HG02840 (cell line): ENCODE measurements at regions not wholly inside any gene's neighbourhood (a gene's known extent, or its start where the extent isn't known, plus 50 kb on each side); places are given as distances from the start of the nearest gene placed in this dataset.

Experiments
- ATAC-seq: cut with Tn5 transposase; IDR thresholded peaks from one replicate; pipeline ENCODE4 v1.9.1; 2021; ENCODE audit warnings: mild to moderate bottlenecking, moderate library complexity, moderate number of reproducible peaks; ENCODE audit not compliant: unreplicated experiment, low FRiP score

DNA sequence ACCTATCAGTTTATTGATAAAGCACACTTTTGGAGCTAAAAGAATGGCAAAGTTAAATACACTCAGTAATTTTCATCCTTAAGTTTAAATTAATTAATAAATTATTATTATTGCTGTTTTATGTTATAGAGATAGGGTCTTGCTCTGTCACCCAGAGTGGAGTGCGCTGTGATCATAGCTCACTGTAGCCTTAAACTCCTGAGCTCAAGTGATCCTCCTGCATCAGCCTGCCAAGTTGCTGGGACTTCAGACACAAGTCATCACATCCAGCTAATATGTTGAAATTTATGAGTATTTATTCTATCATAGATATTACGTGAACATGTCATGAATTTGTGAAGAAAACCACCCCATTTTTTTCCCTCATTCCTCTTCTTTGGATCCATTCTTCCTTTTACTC is 64.2 kb downstream of the GJA1 start:
- no peak for ATAC-seq

DNA sequence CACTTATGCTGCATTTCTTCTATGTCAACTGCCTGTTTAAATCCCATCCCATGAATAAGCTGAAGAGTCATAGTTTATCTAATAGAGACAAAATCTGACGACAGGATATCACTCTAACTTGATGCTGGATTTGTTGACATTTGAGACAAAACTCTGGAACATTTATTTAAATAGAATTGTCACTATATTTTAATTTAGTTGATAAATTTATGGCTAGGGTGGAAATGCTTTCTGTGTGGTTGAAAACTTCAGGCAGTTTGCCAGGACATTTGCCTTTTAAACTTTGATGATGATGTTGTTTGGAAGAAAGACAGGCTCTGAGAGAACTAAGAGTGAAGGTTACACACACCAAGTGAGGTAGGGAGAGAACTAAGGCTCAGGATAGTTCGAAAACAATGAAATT is 68.1 kb downstream of the GJA1 start:
- ATAC-seq: no peak

DNA sequence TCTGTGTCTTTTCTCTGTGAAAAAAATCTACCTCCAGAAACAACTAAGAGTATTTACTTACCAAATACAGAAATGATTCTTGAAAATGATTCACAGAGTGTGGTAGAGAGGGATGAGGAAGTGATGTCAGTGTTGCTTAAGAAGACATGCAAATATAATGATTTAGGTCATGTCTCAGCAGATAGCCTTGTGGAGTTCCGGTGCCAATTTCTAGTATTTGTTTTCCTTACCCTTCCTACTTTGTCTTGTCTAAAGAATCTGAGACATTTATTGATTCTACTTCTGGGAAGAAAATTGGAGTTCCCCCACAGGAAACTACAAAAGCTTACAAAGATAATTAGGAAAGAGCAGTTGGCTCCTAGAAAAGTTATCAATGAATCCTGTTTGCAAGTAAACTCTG is 68.8 kb downstream of the GJA1 start:
- no peak for ATAC-seq

DNA sequence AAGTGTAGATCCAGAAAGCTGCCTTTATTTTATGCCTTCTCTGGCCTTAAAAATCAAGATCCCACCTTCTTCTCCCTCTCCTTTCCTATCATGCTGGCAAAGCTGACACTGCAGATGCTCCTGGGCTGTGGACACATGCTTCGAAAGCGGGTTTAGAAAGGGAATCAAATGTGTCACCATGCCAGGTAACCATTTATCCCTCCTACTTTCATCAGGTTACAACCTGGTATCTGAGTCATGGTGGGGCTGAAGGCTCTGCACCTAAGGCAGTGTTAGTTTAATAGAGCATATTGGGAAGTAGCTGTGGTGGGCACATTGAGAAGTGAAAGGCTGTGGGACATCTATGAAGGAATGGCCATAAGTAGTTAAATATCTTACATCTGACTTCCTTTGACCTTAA is 69.8 kb downstream of the GJA1 start:
- no peak for ATAC-seq

DNA sequence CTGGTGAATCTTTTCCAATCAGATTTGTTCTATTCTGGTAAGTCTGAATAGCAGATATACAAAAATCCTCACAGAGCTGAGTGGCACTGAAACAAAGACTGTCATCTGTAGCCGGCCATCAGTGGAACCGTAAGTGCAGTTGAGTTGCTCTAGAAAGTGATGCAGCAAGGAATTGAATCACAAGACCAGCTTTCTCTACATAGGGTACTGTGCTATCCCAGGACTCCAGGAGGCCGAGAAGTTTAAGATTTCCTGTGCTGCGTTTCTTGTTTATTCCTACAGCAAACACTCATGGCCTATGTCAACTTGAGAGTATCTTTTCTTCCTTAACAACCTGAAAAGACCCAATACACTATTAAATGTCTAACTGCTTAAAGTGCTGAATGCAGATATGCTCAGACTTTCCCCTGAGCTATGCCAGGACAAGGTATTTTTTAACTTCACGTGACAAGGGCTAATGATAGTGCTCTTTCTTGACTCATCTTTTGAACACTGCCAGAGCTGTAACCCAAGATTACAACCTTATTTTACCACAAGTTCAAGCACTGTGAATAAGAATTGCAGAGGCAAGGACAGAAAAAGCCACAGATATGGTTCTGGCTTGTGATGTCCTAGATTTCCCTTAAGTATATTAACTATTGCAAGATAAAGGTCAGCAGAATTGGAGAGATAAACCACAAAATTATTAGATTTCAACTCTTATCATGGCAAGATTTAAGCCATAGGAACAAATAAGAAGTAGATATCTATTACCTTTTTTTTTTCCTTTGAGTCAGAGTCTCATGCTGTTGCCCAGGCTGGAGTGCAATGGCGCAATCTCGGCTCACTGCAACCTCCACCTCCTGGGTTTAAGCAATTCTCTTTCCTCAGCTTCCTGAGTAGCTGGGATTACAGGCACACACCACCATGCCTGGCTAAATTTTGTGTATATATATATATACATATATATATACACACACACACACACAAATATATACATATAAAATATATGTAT is 71.6 kb downstream of the GJA1 start:
- no peak for ATAC-seq

DNA sequence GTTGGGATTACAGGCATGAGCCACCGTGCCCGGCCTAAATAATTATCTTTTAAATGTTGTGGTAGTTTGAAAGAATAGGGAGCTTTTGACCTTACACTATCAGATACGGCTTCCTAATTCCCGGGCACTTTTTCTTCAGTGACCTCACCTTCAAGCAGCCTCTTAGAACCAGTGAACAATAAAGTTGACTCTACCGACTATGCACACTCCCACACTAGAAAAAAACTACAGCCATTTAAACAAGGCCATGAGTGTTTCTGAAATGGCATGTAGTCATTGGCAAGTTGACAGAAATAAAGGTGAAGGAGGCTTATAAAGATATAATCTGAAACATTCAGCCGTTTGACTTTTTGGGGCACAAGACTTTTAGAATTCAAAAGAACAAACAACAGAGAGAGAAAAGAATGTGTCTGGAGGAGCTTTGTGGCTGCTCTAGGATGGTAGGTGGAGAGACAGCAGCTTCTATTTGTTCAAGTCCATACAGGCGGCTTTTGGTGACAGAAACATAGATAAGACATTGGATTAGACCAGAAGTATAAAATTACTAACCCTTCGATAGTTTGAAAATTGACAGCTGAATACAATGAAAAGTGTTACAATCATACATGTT is 75.2 kb downstream of the GJA1 start:
- ATAC-seq: no peak

DNA sequence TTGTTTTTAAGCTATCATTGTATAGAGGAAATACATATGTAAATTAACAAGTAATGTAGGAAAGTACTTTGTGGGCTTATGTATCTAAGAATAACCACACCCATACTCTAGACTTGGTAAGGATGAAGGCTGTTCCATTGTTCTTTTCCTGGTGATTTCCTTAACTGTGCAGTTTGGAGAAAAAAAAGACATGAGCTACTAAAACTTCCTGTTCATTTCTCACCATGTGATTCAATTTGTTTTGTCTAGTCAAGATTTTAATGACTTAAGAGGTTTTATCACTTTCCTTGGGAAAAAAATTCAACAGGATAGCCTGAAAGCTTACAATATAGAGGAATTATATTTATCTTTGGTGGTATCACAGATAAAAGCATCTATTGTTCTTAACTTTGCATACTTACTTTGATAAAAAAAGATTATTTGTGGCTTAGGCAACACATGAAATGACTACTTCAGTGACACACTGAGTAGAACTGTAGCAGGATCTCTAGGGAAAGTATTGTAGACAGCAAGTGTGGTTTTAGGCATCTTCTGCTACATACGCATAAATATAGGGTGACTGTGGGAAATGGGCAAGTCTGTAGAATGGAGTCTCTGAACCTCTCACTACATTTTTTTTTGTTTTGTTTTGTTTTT is 80.3 kb downstream of the GJA1 start:
- no peak for ATAC-seq

DNA sequence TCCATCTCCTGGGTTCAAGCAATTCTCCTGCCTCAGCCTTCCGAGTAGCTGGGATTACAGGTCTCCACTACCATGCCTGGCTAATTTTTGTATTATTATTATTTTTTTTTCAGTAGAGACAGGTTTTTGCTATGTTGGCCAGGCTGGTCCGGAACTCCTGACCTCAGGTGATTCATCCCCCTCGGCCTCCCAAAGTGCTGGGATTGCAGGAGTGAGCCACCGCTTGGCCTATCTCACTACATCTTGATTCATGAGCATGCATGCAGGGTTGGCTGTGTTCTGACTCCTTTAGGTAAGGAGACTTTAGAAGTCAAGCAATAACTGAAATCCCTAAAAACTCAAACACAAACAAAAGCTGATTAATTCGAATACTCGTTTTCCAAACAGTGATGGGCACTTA is 80.9 kb downstream of the GJA1 start:
- no peak for ATAC-seq

DNA sequence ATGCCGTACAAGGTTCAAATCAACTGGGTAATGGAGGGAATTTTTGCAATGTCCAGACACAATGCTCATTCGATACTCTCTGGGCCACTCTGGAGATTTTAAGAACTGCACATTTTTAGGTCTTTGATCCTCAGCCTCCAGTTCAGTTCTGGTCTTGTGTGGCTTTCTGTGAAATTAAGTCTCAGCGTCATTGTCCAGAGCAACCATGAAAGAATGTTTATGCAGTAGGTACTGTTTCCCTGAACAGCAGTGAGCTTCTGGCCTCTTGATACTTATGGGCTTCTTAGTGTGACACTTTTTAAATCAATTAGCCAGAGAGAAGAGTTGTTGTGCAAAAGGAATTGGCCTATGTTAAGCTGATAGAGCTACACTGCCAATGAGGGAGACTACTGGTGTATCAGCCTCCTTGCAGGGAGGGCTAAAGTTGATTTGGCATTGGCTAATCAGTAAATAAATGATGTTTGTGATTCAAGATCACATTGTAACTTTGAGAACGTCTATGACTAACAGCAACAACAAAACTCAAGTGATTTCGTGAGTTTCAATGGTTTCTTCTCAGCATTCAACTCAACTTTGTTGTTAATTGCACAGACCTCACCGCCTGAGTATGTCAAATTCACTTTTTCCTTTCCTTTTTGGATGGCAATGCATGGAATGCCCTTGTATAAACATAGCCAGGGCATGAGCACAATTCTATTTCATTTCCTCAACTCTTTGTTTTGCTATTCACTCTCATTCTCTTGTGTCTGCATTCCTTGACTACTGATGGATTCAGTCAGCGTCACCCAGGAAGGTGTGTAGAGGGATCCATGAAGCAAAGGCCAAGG is 85.1 kb downstream of the GJA1 start:
- ATAC-seq: no peak

DNA sequence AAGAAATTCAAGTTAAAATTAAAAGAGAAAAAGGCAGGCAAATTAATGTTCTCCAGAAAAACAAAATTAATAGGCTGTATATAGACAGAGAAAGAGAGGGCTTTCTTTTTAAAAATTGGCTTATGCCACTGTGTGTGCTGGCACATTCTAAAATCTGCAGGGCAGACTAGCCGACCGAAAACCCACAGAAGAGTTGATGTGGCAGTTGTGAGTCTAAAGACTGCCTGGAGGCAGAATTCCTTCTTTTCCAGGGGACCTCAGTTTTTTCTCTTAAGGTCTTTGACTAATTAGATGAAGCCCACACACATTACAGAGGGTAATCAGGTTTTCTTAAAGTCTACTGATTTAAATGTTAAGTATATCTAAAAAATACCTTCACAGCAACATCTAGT is 85.7 kb downstream of the GJA1 start:
- no peak for ATAC-seq

DNA sequence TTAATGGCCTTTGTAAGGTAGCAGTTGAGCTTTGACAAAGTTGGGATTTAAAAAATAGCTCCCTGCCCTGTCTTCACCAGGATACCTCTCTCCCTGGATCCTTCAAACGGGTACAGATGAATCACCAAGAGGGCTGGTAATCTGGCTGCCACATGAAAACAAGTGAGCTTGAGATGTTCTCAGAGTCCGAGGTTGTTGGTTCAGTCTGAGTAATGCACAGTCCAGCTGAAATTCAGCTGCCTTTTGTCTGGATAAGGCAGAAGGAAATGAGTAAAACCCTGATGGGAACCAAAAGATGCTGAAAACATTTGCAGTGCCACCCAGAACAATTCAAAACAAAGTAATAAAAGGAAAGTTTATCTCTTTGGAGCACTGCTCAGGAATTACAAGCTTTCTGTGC is 86.8 kb downstream of the GJA1 start:
- no peak for ATAC-seq

DNA sequence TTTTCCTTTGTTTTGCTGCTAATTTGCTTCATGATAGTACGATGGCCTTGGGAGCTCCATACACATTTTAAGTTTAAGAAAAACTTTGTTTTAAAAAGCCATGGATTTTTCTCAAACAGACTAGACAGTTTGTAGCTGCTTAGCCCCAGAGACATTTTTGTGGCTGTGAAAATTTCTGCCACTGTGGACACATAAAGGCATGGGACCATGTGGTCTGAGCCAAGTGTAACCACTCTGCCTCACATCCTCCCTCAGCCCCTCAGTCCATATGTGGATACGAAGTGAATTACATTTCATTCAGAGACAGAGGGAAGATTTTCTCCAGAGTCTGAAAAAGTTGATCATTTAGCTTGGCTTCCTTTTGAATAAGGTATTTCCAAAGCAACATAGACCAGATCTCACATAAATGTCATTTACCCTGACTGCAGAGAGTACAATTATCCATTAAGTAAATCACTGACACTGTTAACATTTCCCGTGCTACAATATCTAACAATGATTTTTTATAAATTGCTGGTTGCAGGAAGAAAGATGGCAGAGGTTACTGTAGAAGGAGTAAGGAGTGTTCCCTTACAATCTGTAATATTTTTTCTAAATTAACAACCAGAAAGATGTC is 87.4 kb downstream of the GJA1 start:
- no peak for ATAC-seq

DNA sequence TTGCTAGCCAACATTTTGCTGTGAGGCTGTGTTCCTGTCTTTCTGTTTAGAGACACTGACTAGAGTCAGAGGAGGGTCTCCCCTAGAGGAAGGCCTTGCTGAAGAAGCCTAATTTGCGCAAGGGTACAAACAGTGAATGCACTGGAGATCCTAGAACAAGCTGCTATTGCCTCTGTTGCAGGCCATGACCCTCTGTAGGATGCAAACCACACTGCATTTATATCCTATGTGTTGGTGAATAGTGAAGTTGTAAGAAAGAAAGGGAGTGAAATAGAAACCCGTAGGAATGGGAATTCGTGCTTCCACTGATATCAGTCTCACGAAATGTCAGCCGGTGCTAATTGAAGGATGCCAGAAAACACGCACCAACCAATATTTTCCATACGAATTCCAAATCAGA is 88.2 kb downstream of the GJA1 start:
- ATAC-seq: no peak

DNA sequence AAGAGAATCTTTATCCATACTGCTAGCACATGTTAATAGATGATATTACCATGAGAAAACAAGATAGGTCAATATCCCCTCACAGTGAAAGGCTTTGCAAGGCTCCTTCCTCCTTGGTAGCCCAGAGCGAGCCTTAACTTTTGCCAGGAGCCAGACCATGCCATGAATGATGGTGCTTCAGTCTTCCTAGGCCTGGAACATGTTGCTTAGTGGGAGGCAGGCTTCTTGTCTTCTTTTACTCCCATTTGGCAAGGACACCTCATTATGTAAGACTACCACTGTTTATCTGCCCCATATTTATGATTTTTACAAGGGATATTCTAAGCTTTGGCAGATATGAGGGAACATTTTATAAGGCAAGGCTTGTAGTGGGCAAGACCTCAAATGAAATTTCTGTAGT is 90.8 kb downstream of the GJA1 start:
- ATAC-seq: no peak

DNA sequence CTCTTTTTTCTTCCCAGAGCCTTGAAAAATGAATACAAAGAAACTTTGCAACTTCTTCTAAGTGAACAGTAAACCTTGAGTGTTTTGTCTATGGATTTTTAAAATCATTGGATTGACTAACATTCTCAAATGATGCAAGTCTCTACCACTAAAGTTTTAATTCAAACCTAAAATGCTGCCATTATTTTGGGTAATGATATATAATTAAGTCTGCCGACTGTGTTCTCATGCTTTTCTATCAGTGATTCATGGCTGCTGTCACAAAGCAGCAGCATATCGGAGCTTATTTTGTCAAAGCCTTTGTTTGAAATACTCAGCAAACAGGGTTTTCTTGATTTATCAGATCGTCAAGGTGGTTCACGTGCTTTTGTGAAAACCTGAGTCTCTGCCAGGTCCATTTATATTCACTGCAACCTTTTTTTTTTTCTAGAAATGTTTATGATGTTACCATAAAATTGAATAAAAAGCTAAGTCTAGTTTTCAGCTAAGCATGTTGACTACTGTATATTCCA is 96.3 kb downstream of the GJA1 start:
- ATAC-seq: no peak

DNA sequence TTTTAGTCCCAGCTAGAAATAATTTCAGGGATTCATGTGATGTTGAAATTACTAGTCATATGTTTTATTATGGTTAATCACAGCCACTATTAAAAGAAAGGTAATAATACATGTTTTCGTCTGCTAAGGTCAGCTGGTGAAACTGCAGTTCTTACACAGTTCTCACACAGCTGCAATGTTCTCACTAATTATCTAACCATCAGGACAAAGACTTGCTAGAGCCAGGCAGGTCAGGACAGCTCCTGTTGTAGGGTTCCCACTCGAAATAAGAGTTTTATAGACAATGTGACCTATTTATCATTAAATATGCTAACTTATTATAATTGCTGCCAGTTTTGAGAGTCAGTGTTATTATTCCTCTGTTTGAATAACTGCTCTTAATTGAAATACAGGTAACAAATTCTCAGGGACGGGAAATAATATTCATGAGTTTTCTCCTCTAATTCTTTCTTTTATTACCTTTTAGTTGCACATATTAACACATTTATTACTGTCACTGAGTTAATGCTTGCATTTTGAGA is 97.9 kb downstream of the GJA1 start:
- no peak for ATAC-seq

DNA sequence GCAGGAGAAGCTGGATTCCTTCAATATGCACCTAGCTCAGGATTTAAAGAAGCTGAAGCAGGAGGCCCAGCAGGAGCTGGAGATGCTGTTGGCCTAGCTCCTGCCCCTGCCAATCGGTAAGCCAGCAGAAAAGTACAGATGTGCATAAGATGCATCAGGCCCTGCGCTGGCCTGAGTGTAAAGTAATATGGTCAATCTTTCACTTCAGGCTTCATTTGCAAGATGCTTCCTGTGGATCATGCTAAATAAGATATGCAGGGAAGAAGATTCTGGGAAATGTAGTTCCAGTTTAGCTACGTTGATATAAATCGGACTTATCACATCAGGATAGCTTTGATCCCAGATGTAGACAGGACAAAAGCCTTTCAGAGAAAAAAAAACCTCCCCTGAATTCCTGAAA is 100.3 kb downstream of the GJA1 start:
- no peak for ATAC-seq

DNA sequence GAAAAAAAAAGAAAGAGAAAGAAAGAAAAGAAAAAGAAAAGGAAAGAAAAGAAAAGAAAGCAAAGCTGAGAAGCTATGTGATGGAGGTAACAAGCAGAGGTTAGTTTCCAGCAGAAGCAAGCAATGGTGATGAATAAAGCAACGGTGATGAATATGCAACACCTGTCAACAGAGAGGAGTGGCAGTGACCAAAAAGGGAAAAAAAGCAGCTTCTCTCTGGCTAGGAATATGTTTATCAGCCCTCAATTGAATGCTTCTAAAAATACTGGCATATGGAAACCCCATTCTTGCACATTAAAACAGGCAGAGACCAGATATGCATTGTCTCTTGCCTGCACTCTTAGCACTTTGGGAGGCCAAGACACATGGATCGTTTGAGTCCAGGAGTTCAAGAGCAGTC is 100.9 kb downstream of the GJA1 start:
- ATAC-seq: no peak

DNA sequence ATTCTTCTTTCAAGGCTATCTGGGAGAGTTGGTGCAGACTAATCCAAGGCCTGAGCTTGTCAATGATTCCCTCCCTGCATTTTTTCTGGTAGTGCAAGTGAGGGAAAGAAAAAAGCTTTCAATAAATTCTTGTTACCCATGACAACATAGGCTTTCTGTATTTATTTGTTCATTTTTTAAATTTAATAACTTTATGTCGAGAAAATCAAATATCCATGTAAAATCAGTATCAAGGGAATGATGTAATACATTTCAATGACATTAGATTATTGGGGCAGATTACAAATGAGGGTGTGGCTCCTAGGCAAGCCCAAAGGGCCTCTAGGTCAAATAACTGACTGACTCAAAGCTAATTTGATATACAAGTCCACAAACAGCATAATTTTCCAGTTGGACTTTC is 104.0 kb downstream of the GJA1 start:
- no peak for ATAC-seq

DNA sequence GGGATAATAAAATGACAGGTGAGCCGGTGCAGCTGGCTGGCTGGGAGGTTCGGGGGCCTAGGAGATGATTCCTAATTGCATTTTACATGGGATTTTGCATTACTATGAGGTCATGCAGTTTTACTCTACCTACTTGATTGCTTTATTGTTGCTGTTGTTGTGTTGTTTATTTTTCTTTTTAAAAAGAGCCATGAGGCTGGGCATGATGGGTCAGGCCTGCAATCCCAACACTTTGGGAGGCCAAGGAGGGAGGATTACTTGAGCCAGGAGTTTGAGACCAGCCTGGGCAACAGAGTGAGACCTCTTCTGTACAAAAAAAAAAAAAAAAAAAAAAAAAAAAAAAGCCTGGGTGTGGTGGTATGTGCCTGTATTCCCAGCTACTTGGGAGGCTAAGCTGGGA is 104.8 kb downstream of the GJA1 start:
- no peak for ATAC-seq
